ENCODE measurements at regions not wholly inside any gene's neighbourhood (a gene's known extent, or its start where the extent isn't known, plus 50 kb on each side); places are given as distances from the start of the nearest gene placed in this dataset.

DNA sequence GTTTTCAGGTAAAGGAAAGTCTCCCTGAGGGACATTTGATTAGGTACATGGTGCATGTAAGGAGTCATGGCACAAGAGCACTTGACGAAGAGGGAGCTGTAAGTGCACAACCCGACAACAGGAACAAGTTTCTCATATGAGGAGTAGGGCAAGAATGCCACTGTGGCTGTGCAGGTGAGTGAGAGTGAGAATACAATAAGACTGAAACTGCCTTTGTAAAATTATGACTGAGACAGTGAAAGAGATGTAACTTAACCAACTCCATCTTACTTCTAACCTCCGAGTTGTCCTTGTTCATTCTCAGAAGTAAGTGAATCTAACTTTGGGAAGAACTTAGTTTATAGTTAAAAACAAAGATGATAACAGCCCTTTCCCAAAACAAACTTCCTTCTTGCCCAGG, 1025.8 kb upstream of the CNTNAP5 start:
- TF ChIP-seq EZH2phosphoT487 (IDR thresholded peaks at IDR 0.05; ENCODE audit: insufficient read depth, low read depth) (no peak), EZH2 (IDR thresholded peaks at IDR 0.05; ENCODE audit: insufficient read depth, poor library complexity, severe bottlenecking) (no peak)
